Tibial nerve (tissue), 4 donors: ENCODE measurements at regions not wholly inside any gene's neighbourhood (a gene's known extent, or its start where the extent isn't known, plus 50 kb on each side); places are given as distances from the start of the nearest gene placed in this dataset.

ENCODE experiments used
- EP300 ChIP-seq, 2 donors: sonication (generic); formaldehyde crosslinking; IDR thresholded peaks; one replicate each; pipeline ENCODE4 v1.6.1; 2017; ENCODE audit warnings: antibody characterized with exemption in 2 of 2, mild to moderate bottlenecking in 1 of 2
- POLR2A ChIP-seq, 2 donors: fragments of 450-650 bp; IDR thresholded peaks; one replicate each; pipeline ENCODE4 v1.6.1; 2017; ENCODE audit warnings: antibody characterized with exemption in 2 of 2, mild to moderate bottlenecking in 2 of 2, moderate library complexity in 2 of 2
- TF ChIP-seq, protein P1 (sequence below), 5 experiments: fragments of 200-600 bp in 3 of 5; fragments of 450-650 bp in 2 of 5; sonication (generic) in 3 of 5; IDR thresholded peaks; one replicate each; pipeline ENCODE4 v1.5.1; 2016 to 2019; ENCODE audit warnings: antibody characterized with exemption in 5 of 5, mild to moderate bottlenecking in 3 of 5, moderate library complexity in 2 of 5

DNA sequence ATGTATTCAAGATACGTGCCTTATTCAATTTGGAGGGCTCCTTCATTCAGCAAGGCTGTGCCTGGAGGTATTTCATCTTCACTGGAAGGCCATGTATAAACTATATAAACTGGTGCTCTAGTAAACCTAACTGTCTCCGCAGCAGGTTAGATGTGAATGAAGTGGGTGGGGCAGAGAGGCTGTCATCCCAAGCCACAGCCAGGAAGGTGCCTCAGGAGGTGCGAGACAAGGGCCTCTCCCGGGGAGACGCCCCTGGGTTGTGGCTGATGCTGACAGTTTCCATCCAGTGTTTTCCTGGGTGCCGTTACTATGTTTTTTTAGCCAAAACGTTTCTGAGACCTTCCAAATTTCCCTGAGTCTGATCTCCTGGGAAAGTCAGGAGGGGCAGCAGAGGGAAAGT is 221.5 kb upstream of the RPL34 start:
- TF ChIP-seq, protein P1, sequence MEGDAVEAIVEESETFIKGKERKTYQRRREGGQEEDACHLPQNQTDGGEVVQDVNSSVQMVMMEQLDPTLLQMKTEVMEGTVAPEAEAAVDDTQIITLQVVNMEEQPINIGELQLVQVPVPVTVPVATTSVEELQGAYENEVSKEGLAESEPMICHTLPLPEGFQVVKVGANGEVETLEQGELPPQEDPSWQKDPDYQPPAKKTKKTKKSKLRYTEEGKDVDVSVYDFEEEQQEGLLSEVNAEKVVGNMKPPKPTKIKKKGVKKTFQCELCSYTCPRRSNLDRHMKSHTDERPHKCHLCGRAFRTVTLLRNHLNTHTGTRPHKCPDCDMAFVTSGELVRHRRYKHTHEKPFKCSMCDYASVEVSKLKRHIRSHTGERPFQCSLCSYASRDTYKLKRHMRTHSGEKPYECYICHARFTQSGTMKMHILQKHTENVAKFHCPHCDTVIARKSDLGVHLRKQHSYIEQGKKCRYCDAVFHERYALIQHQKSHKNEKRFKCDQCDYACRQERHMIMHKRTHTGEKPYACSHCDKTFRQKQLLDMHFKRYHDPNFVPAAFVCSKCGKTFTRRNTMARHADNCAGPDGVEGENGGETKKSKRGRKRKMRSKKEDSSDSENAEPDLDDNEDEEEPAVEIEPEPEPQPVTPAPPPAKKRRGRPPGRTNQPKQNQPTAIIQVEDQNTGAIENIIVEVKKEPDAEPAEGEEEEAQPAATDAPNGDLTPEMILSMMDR (IDR thresholded peaks at IDR 0.05), result no peak
- TF ChIP-seq EP300 (IDR thresholded peaks at IDR 0.05) (no peak), POLR2A (IDR thresholded peaks at IDR 0.05) (no peak)
